ENCODE measurements at regions not wholly inside any gene's neighbourhood (a gene's known extent, or its start where the extent isn't known, plus 50 kb on each side); places are given as distances from the start of the nearest gene placed in this dataset.

DNA sequence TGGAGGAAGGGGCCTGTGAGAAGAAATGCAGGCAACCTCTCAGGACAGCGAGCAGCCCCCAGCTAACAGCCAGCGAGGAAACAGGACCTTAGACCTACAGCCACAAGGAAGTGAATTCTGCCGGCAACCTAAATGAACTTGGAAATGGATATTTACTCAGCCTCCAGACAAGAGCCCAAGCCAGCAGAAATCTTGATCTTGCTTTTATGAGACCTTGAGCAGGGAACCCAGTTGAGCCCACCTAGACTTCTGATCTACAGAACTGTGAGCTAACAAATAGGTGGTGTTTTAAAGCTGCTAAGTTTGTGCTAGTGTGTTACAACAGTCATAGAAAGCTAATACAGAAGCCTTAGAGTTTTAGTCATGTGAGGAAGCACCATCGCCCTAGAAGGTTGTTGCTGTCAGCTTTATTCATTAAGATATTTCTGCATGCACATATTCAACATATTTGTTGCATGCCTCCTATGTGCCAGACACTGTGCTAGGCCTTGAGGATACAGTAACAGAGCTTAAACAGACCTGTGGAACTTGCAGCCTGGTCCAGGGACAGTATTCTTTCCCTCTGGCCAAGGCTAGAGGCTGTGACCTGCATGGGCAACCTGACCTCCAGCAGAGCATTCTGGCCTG is 50.3 kb downstream of the NALF2 start:
- no peak for DNase-seq

DNA sequence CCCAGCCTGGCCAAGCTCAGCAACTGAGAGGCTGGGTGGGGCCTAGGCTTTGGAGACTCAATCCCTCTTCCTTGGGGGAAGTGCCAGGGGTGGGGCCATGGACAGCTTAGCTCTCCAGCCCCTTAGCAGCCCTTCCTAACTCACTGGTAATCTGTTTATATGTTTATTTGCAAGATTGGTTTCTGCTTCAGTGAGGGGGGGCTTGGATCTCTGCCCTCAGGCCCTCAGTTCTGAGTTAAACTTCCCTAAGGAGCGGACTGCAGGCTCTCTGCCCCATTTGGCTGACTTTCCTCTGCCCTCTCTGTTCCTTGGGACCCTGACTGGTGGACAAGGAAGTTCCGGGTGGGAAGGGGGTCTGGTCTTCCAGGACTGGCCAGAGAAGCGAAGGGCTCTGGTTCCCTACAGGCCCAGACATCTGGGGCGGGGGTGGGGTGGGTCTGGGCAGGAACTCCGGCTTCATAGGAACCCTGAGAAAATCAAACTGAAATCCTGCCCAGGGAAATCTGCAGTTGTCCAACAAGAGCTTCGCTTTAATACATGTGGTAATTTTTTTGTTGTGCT is 51.4 kb downstream of the NALF2 start:
- DNase-seq, result peak; percentile 95

- peak; percentile 90 for DNase-seq
Observed at GRCh38 chrX:69556060-69557011, 52.2 kb downstream of the NALF2 start.

DNA sequence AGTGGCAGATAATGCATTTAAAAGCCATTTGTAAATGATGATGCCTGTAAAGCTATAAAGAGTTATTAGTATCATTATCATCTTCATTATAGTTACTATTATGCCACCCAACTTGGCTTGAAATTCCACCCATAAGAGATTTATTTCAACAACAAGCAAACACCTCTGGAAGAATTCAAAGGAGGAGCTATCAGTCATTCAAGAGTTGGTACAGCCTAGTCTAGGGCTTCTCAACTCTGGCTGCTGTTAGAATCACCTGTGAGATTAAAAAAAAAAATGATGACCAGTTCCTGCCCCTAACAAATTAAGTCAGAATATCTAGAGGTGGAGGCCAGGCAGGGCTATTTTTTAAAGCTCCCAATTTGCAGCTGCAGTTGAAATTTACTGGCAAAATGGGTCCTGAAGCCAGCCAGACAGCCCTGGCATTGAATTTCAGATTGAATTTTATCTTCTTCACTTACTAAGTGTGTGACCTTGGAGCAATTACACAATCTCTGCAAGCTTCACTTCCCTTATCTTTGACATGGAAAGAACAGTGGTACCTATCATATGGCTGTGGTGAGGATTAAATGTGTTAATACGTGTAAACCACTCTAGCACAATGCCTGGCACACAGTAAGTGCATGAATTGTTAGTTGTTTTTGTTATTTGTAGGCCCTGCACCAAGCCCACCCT is 52.9 kb upstream of the EDA start:
- no peak for DNase-seq

DNA sequence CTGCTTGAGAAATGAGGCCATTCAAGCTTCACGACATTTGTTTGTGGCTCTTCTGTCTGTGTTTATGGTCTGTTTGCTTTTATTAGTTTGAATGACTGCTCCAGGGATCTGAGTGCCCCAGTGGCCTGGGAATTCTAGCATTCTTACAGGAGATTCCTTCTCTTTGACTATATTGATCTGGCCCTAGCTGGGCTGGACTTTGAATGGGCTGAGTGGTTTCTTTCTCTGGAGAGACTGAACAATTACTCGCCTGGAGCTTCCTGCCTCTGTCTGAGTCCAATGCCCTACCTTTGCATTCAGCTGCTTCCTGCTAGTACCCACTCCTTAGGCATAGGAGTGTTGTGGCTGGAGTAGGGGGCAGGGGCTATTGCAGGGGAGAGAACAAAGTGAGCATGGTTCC is 51.2 kb upstream of the EDA start:
- DNase-seq, result no peak

DNA sequence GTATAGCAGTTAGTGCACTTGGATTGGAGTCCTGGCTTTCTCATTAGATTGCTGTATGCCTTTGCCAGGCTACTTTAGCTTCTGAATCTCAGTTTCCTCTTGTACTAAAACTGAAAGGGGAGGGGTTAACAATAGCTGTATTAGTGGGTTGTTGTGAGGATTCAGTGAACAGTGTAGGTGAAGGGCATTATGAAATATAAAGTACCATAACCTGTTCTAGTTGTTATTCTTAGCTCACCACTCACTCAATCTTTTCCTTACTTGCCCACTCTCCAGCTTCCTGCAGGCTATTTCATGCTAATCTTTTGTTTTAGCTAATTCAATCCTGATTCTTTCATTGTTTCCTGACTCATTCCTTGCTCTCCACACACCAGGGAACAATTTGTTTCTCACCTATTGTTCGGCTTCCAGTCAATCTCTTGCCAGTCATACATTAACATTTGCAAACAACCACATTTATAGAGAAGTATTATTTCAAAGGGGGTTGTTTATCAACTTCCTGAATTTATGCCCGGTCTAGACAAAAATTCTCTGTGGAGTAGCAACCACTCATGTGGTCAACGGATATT is 50.6 kb upstream of the EDA start:
- no peak for DNase-seq

Data from NCI-H82 (cell line).